SK-N-SH treated with all-trans-retinoic acid at 6 μM for 48 hours (cell line): ENCODE measurements at regions not wholly inside any gene's neighbourhood (a gene's known extent, or its start where the extent isn't known, plus 50 kb on each side); places are given as distances from the start of the nearest gene placed in this dataset.

ENCODE experiments used
- ATAC-seq: fragments of 200-7000 bp; cut with Tn5 transposase; 3 replicates; pipeline ENCODE4 v1.9.1; 2020; ENCODE audit warnings: mild to moderate bottlenecking, moderate library complexity
- ARNTL ChIP-seq: fragments of 450-650 bp; formaldehyde crosslinking; IDR thresholded peaks from 2 replicates; pipeline ENCODE4 v1.5.0; 2020; ENCODE audit warnings: low read depth, mild to moderate bottlenecking, moderate library complexity, borderline replicate concordance
- BACH2 ChIP-seq: fragments of 250-450 bp; sonication (Bioruptor Pico); IDR thresholded peaks from 2 replicates; pipeline ENCODE4 v1.9.0; 2021; ENCODE audit warnings: mild to moderate bottlenecking, borderline replicate concordance
- CSDC2 ChIP-seq: fragments of 250-450 bp; sonication (Bioruptor Pico); IDR thresholded peaks from 2 replicates; pipeline ENCODE4 v1.5.0; 2020; ENCODE audit warnings: mild to moderate bottlenecking, moderate library complexity
- GLIS3 ChIP-seq: fragments of 250-450 bp; sonication (Bioruptor Pico); IDR thresholded peaks from 2 replicates; pipeline ENCODE4 v1.5.0; 2020; ENCODE audit warnings: mild to moderate bottlenecking, moderate library complexity
- ISL1 ChIP-seq: fragments of 250-450 bp; sonication (Bioruptor Pico); IDR thresholded peaks from 2 replicates; pipeline ENCODE4 v2.1.2; 2022; ENCODE audit warnings: mild to moderate bottlenecking, moderate library complexity
- OSR1 ChIP-seq: fragments of 250-450 bp; sonication (Bioruptor Pico); IDR thresholded peaks from 2 replicates; pipeline ENCODE4 v1.8.0; 2022; ENCODE audit warnings: moderate library complexity, mild to moderate bottlenecking, inconsistent platforms
- PATZ1 ChIP-seq: fragments of 250-450 bp; sonication (Bioruptor Pico); IDR thresholded peaks from 2 replicates; pipeline ENCODE4 v1.8.0; 2020; ENCODE audit warnings: mild to moderate bottlenecking, moderate library complexity, borderline replicate concordance
- RARB ChIP-seq: fragments of 250-450 bp; sonication (Bioruptor Pico); IDR thresholded peaks from 2 replicates; pipeline ENCODE4 v1.8.0; 2021; ENCODE audit warnings: mild to moderate bottlenecking, moderate library complexity
- SNAI2 ChIP-seq: fragments of 250-450 bp; sonication (Bioruptor Pico); IDR thresholded peaks from 2 replicates; pipeline ENCODE4 v1.5.0; 2020; ENCODE audit warnings: mild to moderate bottlenecking, moderate library complexity
- TCF4 ChIP-seq: fragments of 250-450 bp; sonication (Bioruptor Pico); IDR thresholded peaks from 2 replicates; pipeline ENCODE4 v1.8.0; 2021; ENCODE audit warnings: mild to moderate bottlenecking, moderate library complexity, borderline replicate concordance
- TOX ChIP-seq: fragments of 250-450 bp; sonication (Bioruptor Pico); IDR thresholded peaks from 2 replicates; pipeline ENCODE4 v1.8.0; 2021; ENCODE audit warnings: mild to moderate bottlenecking, moderate library complexity, borderline replicate concordance
- ZC3H10 ChIP-seq: fragments of 250-450 bp; sonication (Bioruptor Pico); IDR thresholded peaks from 2 replicates; pipeline ENCODE4 v1.5.1; 2021; ENCODE audit warnings: mild to moderate bottlenecking, moderate library complexity
- ZFP3 ChIP-seq: fragments of 250-450 bp; sonication (Bioruptor Pico); IDR thresholded peaks from 2 replicates; pipeline ENCODE4 v1.5.0; 2020; ENCODE audit warnings: mild to moderate bottlenecking, moderate library complexity
- ZFP30 ChIP-seq: fragments of 450-650 bp; formaldehyde crosslinking; IDR thresholded peaks from 2 replicates; pipeline ENCODE4 v1.5.0; 2022; ENCODE audit warnings: mild to moderate bottlenecking, moderate library complexity
- ZNF565 ChIP-seq: fragments of 450-650 bp; formaldehyde crosslinking; conservative IDR thresholded peaks from 2 replicates; pipeline ENCODE4 v1.5.0; 2020; ENCODE audit warnings: low read depth, mild to moderate bottlenecking, moderate library complexity
- ZNF70 ChIP-seq: fragments of 450-650 bp; formaldehyde crosslinking; IDR thresholded peaks from 2 replicates; pipeline ENCODE4 v1.5.0; 2020; ENCODE audit warnings: mild to moderate bottlenecking, moderate library complexity
- ZNF8 ChIP-seq: fragments of 450-650 bp; formaldehyde crosslinking; IDR thresholded peaks from 2 replicates; pipeline ENCODE4 v1.5.0; 2020; ENCODE audit warnings: mild to moderate bottlenecking, moderate library complexity
- TF ChIP-seq, protein P1 (sequence below): fragments of 250-450 bp; sonication (Bioruptor Pico); IDR thresholded peaks from 2 replicates; pipeline ENCODE4 v1.8.0; 2021; ENCODE audit warnings: low read depth, mild to moderate bottlenecking, moderate library complexity, borderline replicate concordance
- TF ChIP-seq, protein P2 (sequence below): fragments of 250-450 bp; sonication (Bioruptor Pico); IDR thresholded peaks from 2 replicates; pipeline ENCODE4 v1.5.1; 2020; ENCODE audit warnings: low read depth, mild to moderate bottlenecking, moderate library complexity
- TF ChIP-seq, protein P3 (sequence below): fragments of 250-450 bp; sonication (Bioruptor Pico); IDR thresholded peaks from 2 replicates; pipeline ENCODE4 v1.5.1; 2021; ENCODE audit warnings: mild to moderate bottlenecking, moderate library complexity

DNA sequence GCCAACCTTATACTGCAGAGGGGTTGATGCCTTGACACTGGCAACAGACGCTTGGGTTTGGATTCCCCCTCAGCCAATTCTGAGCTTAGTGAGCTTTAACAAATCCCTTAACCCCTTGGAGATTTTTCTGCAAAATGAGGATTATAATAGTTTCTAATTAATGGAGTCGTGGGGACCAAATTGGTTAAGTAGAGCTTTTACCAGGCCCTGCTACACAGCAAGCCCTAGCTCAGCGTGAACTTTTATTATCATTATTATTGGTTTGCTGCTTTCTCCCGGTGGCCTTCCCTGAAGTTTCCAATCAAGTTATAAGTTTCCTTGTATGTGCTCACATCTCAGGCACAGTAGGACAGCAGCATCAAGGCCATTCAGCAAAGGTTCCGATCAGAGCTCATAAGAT lies 156.6 kb upstream of the GUCY1A2 start:
- no peak for ATAC-seq
- TF ChIP-seq TCF4 (CRISPR knock-in tag) (no peak), ZFP3 (CRISPR knock-in tag) (no peak), SNAI2 (CRISPR knock-in tag) (no peak), RARB (CRISPR knock-in tag) (no peak), CSDC2 (no peak), BACH2 (no peak), ZNF70 (CRISPR knock-in tag) (no peak), OSR1 (CRISPR knock-in tag) (no peak), PATZ1 (CRISPR knock-in tag) (no peak), ZNF565 (CRISPR knock-in tag) (no peak), ISL1 (CRISPR knock-in tag) (no peak)
- TF ChIP-seq, protein P1, sequence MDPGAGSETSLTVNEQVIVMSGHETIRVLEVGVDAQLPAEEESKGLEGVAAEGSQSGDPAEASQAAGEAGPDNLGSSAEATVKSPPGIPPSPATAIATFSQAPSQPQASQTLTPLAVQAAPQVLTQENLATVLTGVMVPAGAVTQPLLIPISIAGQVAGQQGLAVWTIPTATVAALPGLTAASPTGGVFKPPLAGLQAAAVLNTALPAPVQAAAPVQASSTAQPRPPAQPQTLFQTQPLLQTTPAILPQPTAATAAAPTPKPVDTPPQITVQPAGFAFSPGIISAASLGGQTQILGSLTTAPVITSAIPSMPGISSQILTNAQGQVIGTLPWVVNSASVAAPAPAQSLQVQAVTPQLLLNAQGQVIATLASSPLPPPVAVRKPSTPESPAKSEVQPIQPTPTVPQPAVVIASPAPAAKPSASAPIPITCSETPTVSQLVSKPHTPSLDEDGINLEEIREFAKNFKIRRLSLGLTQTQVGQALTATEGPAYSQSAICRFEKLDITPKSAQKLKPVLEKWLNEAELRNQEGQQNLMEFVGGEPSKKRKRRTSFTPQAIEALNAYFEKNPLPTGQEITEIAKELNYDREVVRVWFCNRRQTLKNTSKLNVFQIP: no peak
- TF ChIP-seq, protein P2, sequence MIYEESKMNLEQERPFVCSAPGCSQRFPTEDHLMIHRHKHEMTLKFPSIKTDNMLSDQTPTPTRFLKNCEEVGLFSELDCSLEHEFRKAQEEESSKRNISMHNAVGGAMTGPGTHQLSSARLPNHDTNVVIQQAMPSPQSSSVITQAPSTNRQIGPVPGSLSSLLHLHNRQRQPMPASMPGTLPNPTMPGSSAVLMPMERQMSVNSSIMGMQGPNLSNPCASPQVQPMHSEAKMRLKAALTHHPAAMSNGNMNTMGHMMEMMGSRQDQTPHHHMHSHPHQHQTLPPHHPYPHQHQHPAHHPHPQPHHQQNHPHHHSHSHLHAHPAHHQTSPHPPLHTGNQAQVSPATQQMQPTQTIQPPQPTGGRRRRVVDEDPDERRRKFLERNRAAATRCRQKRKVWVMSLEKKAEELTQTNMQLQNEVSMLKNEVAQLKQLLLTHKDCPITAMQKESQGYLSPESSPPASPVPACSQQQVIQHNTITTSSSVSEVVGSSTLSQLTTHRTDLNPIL (CRISPR knock-in tag): no peak
- TF ChIP-seq, protein P3, sequence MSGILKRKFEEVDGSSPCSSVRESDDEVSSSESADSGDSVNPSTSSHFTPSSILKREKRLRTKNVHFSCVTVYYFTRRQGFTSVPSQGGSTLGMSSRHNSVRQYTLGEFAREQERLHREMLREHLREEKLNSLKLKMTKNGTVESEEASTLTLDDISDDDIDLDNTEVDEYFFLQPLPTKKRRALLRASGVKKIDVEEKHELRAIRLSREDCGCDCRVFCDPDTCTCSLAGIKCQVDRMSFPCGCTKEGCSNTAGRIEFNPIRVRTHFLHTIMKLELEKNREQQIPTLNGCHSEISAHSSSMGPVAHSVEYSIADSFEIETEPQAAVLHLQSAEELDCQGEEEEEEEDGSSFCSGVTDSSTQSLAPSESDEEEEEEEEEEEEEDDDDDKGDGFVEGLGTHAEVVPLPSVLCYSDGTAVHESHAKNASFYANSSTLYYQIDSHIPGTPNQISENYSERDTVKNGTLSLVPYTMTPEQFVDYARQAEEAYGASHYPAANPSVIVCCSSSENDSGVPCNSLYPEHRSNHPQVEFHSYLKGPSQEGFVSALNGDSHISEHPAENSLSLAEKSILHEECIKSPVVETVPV (CRISPR knock-in tag): no peak

DNA sequence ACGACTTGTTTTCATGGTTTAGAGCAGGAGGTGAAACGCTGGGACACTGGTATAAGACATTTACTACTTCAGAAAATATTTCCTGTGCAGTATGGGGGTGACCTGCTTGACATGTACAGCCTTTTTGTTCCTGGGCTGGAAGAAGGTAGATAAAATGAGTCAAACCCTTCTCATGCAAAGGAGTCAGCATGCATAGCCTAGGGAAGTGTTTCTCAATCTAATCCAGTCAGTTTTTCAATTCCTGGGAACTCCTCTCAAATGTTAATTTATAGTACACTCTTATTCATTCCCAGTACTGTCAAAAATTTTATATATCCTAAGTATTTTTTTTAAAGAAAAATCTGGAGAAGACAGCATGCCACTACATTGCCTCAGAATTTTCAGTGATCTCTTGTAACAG lies 154.7 kb upstream of the GUCY1A2 start:
- ATAC-seq: no peak
- TF ChIP-seq ZFP30 (CRISPR knock-in tag) (no peak), ZC3H10 (no peak)

GRCh38 chr11:107157809-107158187 lies 139.5 kb upstream of the GUCY1A2 start:
- TF ChIP-seq ISL1 (CRISPR knock-in tag) (no peak), BACH2 (no peak), ZNF70 (CRISPR knock-in tag) (no peak), CSDC2 (no peak), SNAI2 (CRISPR knock-in tag) (no peak), ZNF565 (CRISPR knock-in tag) (no peak), ZFP3 (CRISPR knock-in tag) (no peak), RARB (CRISPR knock-in tag) (no peak), TOX (CRISPR knock-in tag) (no peak), ZNF8 (CRISPR knock-in tag) (no peak), PATZ1 (CRISPR knock-in tag) (no peak), ARNTL (CRISPR knock-in tag) (no peak), GLIS3 (CRISPR knock-in tag) (no peak), OSR1 (CRISPR knock-in tag) (no peak), ZFP30 (CRISPR knock-in tag) (no peak), TCF4 (CRISPR knock-in tag) (no peak)
- TF ChIP-seq, protein P3 (CRISPR knock-in tag): no peak
- TF ChIP-seq, protein P2 (CRISPR knock-in tag): no peak

More at GRCh38 chr11:107157809-107158187, 139.5 kb upstream of the GUCY1A2 start:
- no peak for ATAC-seq
